RWPE2 (cell line): ENCODE measurements at regions not wholly inside any gene's neighbourhood (a gene's known extent, or its start where the extent isn't known, plus 50 kb on each side); places are given as distances from the start of the nearest gene placed in this dataset.

Experiments
- ATAC-seq: fragments of 200-7000 bp; cut with Tn5 transposase; 3 replicates; pipeline ENCODE4 v1.9.1; 2021; ENCODE audit warnings: low read depth
- DNase-seq: peaks from one replicate; pipeline ENCODE4 v3.0.0-alpha.2; 2020; ENCODE audit warnings: low spot score
- H3K27ac ChIP-seq: fragments of 450-650 bp; 2 replicates; pipeline ENCODE4 v1.5.1; 2017; ENCODE audit warnings: mild to moderate bottlenecking; ENCODE audit not compliant: poor library complexity, severe bottlenecking
- H3K27me3 ChIP-seq: fragments of 250-450 bp; sonication (Bioruptor Pico); 2 replicates; pipeline ENCODE4 v1.5.1; 2021; ENCODE audit warnings: mild to moderate bottlenecking, moderate library complexity; ENCODE audit not compliant: insufficient read depth, poor library complexity, severe bottlenecking
- H3K36me3 ChIP-seq: fragments of 250-450 bp; sonication (Bioruptor Pico); 2 replicates; pipeline ENCODE4 v1.5.1; 2020; ENCODE audit warnings: low read depth, mild to moderate bottlenecking, moderate library complexity
- H3K4me1 ChIP-seq: fragments of 250-450 bp; sonication (Bioruptor Pico); 2 replicates; pipeline ENCODE4 v1.5.1; 2021; ENCODE audit warnings: mild to moderate bottlenecking, moderate library complexity; ENCODE audit not compliant: insufficient read depth, poor library complexity, severe bottlenecking
- H3K4me3 ChIP-seq: fragments of 250-450 bp; sonication (Bioruptor Pico); 2 replicates; pipeline ENCODE4 v1.5.1; 2021; ENCODE audit warnings: mild to moderate bottlenecking, moderate library complexity; ENCODE audit not compliant: severe bottlenecking
- H3K9me3 ChIP-seq: fragments of 250-450 bp; sonication (Bioruptor Pico); 2 replicates; pipeline ENCODE4 v1.5.1; 2021; ENCODE audit warnings: mild to moderate bottlenecking, moderate library complexity; ENCODE audit not compliant: severe bottlenecking
- CTCF ChIP-seq: fragments of 450-650 bp; IDR thresholded peaks from one replicate; pipeline ENCODE4 v1.5.1; 2017; ENCODE audit warnings: mild to moderate bottlenecking, moderate library complexity; ENCODE audit not compliant: poor library complexity, severe bottlenecking

GRCh38 chr1:97004054-97004453, 282.5 kb downstream of the PTBP2 start:
- Histone ChIP-seq H3K27me3 (no peaks in the 10 kb centered on the region), H3K9me3 (no peaks in the 10 kb centered on the region), H3K4me1 (no peaks in the 10 kb centered on the region), H3K27ac (no peak overlapping the region), H3K4me3 (no peak overlapping the region), H3K36me3 (no peaks in the 10 kb centered on the region)
- no peak for ATAC-seq
- no peak for TF ChIP-seq CTCF
- DNase-seq, result no peak

GRCh38 chr1:97004743-97005142, 283.2 kb downstream of the PTBP2 start:
- no peak overlapping the region for H3K27ac ChIP-seq
- H3K4me1 ChIP-seq, result no peaks in the 10 kb centered on the region
- no peak overlapping the region for H3K4me3 ChIP-seq
- H3K9me3 ChIP-seq, result no peaks in the 10 kb centered on the region
- DNase-seq (no peak), ATAC-seq (no peak)
- H3K36me3 ChIP-seq, result no peaks in the 10 kb centered on the region
- TF ChIP-seq CTCF, result no peak
- H3K27me3 ChIP-seq, result no peaks in the 10 kb centered on the region

GRCh38 chr1:97006044-97006661, 284.6 kb downstream of the PTBP2 start:
- ATAC-seq, result no peak
- Histone ChIP-seq H3K4me3 (no peak overlapping the region), H3K27me3 (no peaks in the 10 kb centered on the region), H3K36me3 (no peaks in the 10 kb centered on the region), H3K27ac (no peak overlapping the region), H3K9me3 (no peaks in the 10 kb centered on the region), H3K4me1 (no peaks in the 10 kb centered on the region)
- no peak for TF ChIP-seq CTCF
- no peak for DNase-seq

- no peak for TF ChIP-seq CTCF
- Histone ChIP-seq H3K9me3 (no peaks in the 10 kb centered on the region), H3K4me3 (no peak overlapping the region), H3K4me1 (no peaks in the 10 kb centered on the region), H3K27me3 (no peaks in the 10 kb centered on the region), H3K27ac (no peak overlapping the region), H3K36me3 (no peaks in the 10 kb centered on the region)
- ATAC-seq (no peak), DNase-seq (no peak)
These were observed 286.4 kb downstream of the PTBP2 start for GRCh38 chr1:97007840-97008604.

- Histone ChIP-seq H3K4me1 (peaks cover 4% of the 10 kb centered on the region), H3K9me3 (no peaks in the 10 kb centered on the region), H3K4me3 (no peak overlapping the region), H3K27me3 (no peaks in the 10 kb centered on the region), H3K36me3 (no peaks in the 10 kb centered on the region), H3K27ac (no peak overlapping the region)
- TF ChIP-seq CTCF, result no peak
- no peak for DNase-seq
- no peak for ATAC-seq
These were observed 289.1 kb downstream of the PTBP2 start for GRCh38 chr1:97010566-97011264.
